Nephron progenitor cell (in vitro differentiated cells): ENCODE measurements at regions not wholly inside any gene's neighbourhood (a gene's known extent, or its start where the extent isn't known, plus 50 kb on each side); places are given as distances from the start of the nearest gene placed in this dataset.

Source experiments
- DNase-seq: peaks from one replicate; pipeline ENCODE4 v3.0.0; 2021
- H3K27ac Mint-ChIP-seq: 2 replicates; pipeline ENCODE4 v1.8.0; 2021; ENCODE audit warnings: mild to moderate bottlenecking, moderate library complexity, mixed read lengths
- H3K27me3 Mint-ChIP-seq: 2 replicates; pipeline ENCODE4 v1.8.0; 2021; ENCODE audit warnings: mild to moderate bottlenecking, low read depth, mixed read lengths; ENCODE audit not compliant: poor library complexity
- H3K36me3 Mint-ChIP-seq: 2 replicates; pipeline ENCODE4 v1.8.0; 2021; ENCODE audit warnings: low read depth, mixed read lengths
- H3K4me1 Mint-ChIP-seq: 2 replicates; pipeline ENCODE4 v1.8.0; 2021; ENCODE audit warnings: mixed read lengths
- H3K4me3 Mint-ChIP-seq: 2 replicates; pipeline ENCODE4 v1.8.0; 2021; ENCODE audit warnings: mild to moderate bottlenecking, moderate library complexity, mixed read lengths
- H3K9me3 Mint-ChIP-seq: 2 replicates; pipeline ENCODE4 v1.8.0; 2021; ENCODE audit warnings: mild to moderate bottlenecking, moderate library complexity, mixed read lengths
- CTCF ChIP-seq: fragments of 200-600 bp; sonication (generic); IDR thresholded peaks from 2 replicates; pipeline ENCODE4 v1.5.0; 2021; ENCODE audit warnings: antibody characterized with exemption

- Mint-ChIP-seq H3K27me3 (peaks cover 17% of the 10 kb centered on the region), H3K4me1 (peaks cover 52% of the 10 kb centered on the region), H3K4me3 (no peak overlapping the region), H3K36me3 (no peaks in the 10 kb centered on the region), H3K9me3 (peaks cover 7% of the 10 kb centered on the region), H3K27ac (no peak overlapping the region)
- no peak for DNase-seq
- TF ChIP-seq CTCF = no peak
These were observed 97.1 kb upstream of the ZNF516 start for GRCh38 chr18:76592096-76592495.

DNA sequence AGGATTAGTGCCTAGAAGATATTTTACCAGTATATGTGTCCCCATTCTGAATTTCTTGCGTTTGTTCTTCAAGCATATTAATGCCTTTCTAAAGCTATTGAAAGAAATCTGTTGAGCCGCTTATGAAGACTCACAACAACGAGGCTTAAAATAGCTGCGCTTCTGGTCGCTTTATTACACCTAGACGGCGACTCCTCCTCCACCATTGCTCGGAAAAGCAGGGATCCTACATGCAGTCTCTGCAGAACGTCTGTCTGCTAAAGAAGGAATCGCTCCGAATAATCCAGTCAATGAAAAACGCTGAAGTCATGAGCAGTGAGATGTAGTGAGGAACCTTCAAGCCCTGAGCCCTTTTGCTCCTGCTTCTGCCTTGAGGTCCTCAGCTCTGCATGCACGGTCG lies 94.8 kb upstream of the ZNF516 start:
- H3K4me3 Mint-ChIP-seq = no peak overlapping the region
- H3K27me3 Mint-ChIP-seq = peaks cover 21% of the 10 kb centered on the region
- peaks cover 1% of the 10 kb centered on the region for H3K9me3 Mint-ChIP-seq
- DNase-seq = no peak
- H3K36me3 Mint-ChIP-seq = no peaks in the 10 kb centered on the region
- peaks cover 52% of the 10 kb centered on the region for H3K4me1 Mint-ChIP-seq
- no peak for TF ChIP-seq CTCF
- H3K27ac Mint-ChIP-seq = no peak overlapping the region

GRCh38 chr18:76589316-76589715 lies 94.3 kb upstream of the ZNF516 start:
- TF ChIP-seq CTCF = no peak
- no peaks in the 10 kb centered on the region for H3K9me3 Mint-ChIP-seq
- peaks cover 24% of the 10 kb centered on the region for H3K27me3 Mint-ChIP-seq
- H3K36me3 Mint-ChIP-seq = no peaks in the 10 kb centered on the region
- no peak for DNase-seq
- peaks cover 52% of the 10 kb centered on the region for H3K4me1 Mint-ChIP-seq
- peak overlapping the region; percentile 54 for H3K27ac Mint-ChIP-seq
- peak overlapping the region; percentile 72 for H3K4me3 Mint-ChIP-seq

GRCh38 chr18:76588601-76589226 lies 93.7 kb upstream of the ZNF516 start:
- no peak for TF ChIP-seq CTCF
- no peak for DNase-seq
- Mint-ChIP-seq H3K4me1 (peaks cover 52% of the 10 kb centered on the region), H3K27ac (peak overlapping the region; percentile 54), H3K36me3 (no peaks in the 10 kb centered on the region), H3K27me3 (peaks cover 30% of the 10 kb centered on the region), H3K9me3 (no peaks in the 10 kb centered on the region), H3K4me3 (peak overlapping the region; percentile 72)

GRCh38 chr18:76587879-76588271 lies 92.8 kb upstream of the ZNF516 start:
- H3K9me3 Mint-ChIP-seq = no peaks in the 10 kb centered on the region
- DNase-seq = no peak
- peak overlapping the region; percentile 54 for H3K27ac Mint-ChIP-seq
- no peak overlapping the region for H3K4me3 Mint-ChIP-seq
- no peaks in the 10 kb centered on the region for H3K36me3 Mint-ChIP-seq
- TF ChIP-seq CTCF = no peak
- peaks cover 47% of the 10 kb centered on the region for H3K4me1 Mint-ChIP-seq
- peaks cover 36% of the 10 kb centered on the region for H3K27me3 Mint-ChIP-seq

GRCh38 chr18:76587147-76587878 lies 92.3 kb upstream of the ZNF516 start:
- Mint-ChIP-seq H3K27ac (no peak overlapping the region), H3K4me1 (peaks cover 41% of the 10 kb centered on the region), H3K4me3 (no peak overlapping the region), H3K27me3 (peaks cover 38% of the 10 kb centered on the region), H3K9me3 (no peaks in the 10 kb centered on the region), H3K36me3 (no peaks in the 10 kb centered on the region)
- DNase-seq = no peak
- TF ChIP-seq CTCF = no peak
